Loucy (cell line): ENCODE measurements at regions not wholly inside any gene's neighbourhood (a gene's known extent, or its start where the extent isn't known, plus 50 kb on each side); places are given as distances from the start of the nearest gene placed in this dataset.

ENCODE experiments used
- H2AFZ ChIP-seq: fragments of 200-600 bp; sonication (generic); 2 replicates; pipeline ENCODE4 v1.6.0; 2016; ENCODE audit warnings: antibody characterized with exemption, mild to moderate bottlenecking, low read length, moderate library complexity
- H3F3A ChIP-seq: fragments of 200-600 bp; 2 replicates; pipeline ENCODE4 v1.6.0; 2016; ENCODE audit warnings: antibody characterized with exemption, low read depth, mild to moderate bottlenecking
- H3K27me3 ChIP-seq: fragments of 200-600 bp; sonication (generic); 2 replicates; pipeline ENCODE4 v1.6.1; 2014; ENCODE audit warnings: low read length, mild to moderate bottlenecking; ENCODE audit not compliant: insufficient read depth, poor library complexity, severe bottlenecking
- H3K36me3 ChIP-seq: fragments of 200-600 bp; sonication (generic); 2 replicates; pipeline ENCODE4 v1.6.1; 2016; ENCODE audit warnings: low read length; ENCODE audit not compliant: insufficient read depth
- H3K4me1 ChIP-seq: fragments of 200-600 bp; sonication (generic); 2 replicates; pipeline ENCODE4 v1.5.1; 2014; ENCODE audit warnings: low read length, mild to moderate bottlenecking; ENCODE audit not compliant: insufficient read depth, poor library complexity, severe bottlenecking
- H3K4me2 ChIP-seq: fragments of 200-600 bp; sonication (generic); 2 replicates; pipeline ENCODE4 v1.6.0; 2014; ENCODE audit warnings: antibody characterized with exemption, low read length, low read depth, mild to moderate bottlenecking; ENCODE audit not compliant: poor library complexity, severe bottlenecking
- H3K4me3 ChIP-seq: fragments of 200-600 bp; sonication (generic); 2 replicates; pipeline ENCODE4 v1.5.1; 2014; ENCODE audit warnings: low read length, mild to moderate bottlenecking, mixed read lengths; ENCODE audit not compliant: poor library complexity, severe bottlenecking
- H3K79me2 ChIP-seq: fragments of 200-600 bp; sonication (generic); 2 replicates; pipeline ENCODE4 v1.6.1; 2014; ENCODE audit warnings: low read length; ENCODE audit not compliant: insufficient read depth
- H3K9ac ChIP-seq: fragments of 200-600 bp; sonication (generic); 2 replicates; pipeline ENCODE4 v1.6.0; 2014; ENCODE audit warnings: mild to moderate bottlenecking, low read depth, low read length, moderate library complexity; ENCODE audit not compliant: poor library complexity, severe bottlenecking
- H3K9me2 ChIP-seq: fragments of 200-600 bp; sonication (generic); replicated peaks from 2 replicates; pipeline ENCODE4 v1.6.1; 2016; ENCODE audit warnings: low read depth, low read length, mixed read lengths
- H3K9me3 ChIP-seq: fragments of 200-600 bp; sonication (generic); 2 replicates; pipeline ENCODE4 v1.6.1; 2014; ENCODE audit warnings: mild to moderate bottlenecking, antibody characterized with exemption, low read length, low read depth; ENCODE audit not compliant: insufficient read depth
- H4K20me1 ChIP-seq: fragments of 200-600 bp; sonication (generic); 2 replicates; pipeline ENCODE4 v1.6.0; 2014; ENCODE audit warnings: antibody characterized with exemption, low read length, mild to moderate bottlenecking; ENCODE audit not compliant: insufficient read depth, poor library complexity, severe bottlenecking
- CTCF ChIP-seq: fragments of 200-600 bp; sonication (generic); conservative IDR thresholded peaks from 2 replicates; pipeline ENCODE4 v1.5.1; 2014; ENCODE audit warnings: mild to moderate bottlenecking, antibody characterized with exemption, low read length
- EZH2phosphoT487 ChIP-seq: fragments of 200-600 bp; IDR thresholded peaks from 2 replicates; pipeline ENCODE4 v1.6.1; 2018; ENCODE audit warnings: antibody characterized with exemption, mild to moderate bottlenecking, moderate library complexity, borderline replicate concordance

- no peaks in the 10 kb centered on the region for H3K79me2 ChIP-seq
- TF ChIP-seq CTCF = no peak
- no peak for TF ChIP-seq EZH2phosphoT487
- H2AFZ ChIP-seq = no peak overlapping the region
- no peaks in the 10 kb centered on the region for H3K4me1 ChIP-seq
- no peaks in the 10 kb centered on the region for H3K27me3 ChIP-seq
- no peak overlapping the region for H3K9ac ChIP-seq
- H3K36me3 ChIP-seq = no peaks in the 10 kb centered on the region
- no peaks in the 10 kb centered on the region for H4K20me1 ChIP-seq
- H3K4me2 ChIP-seq = no peak overlapping the region
- H3F3A ChIP-seq = no peaks in the 10 kb centered on the region
- H3K4me3 ChIP-seq = no peak overlapping the region
- H3K9me3 ChIP-seq = no peaks in the 10 kb centered on the region
- no peaks in the 10 kb centered on the region for H3K9me2 ChIP-seq
Observed at GRCh38 chr4:144300616-144301015, 160.1 kb upstream of the GYPA start.

- H3F3A ChIP-seq = no peaks in the 10 kb centered on the region
- no peak overlapping the region for H2AFZ ChIP-seq
- no peak overlapping the region for H3K9ac ChIP-seq
- no peak for TF ChIP-seq CTCF
- no peak for TF ChIP-seq EZH2phosphoT487
- no peaks in the 10 kb centered on the region for H3K4me1 ChIP-seq
- H3K9me3 ChIP-seq = no peaks in the 10 kb centered on the region
- no peak overlapping the region for H3K4me3 ChIP-seq
- no peaks in the 10 kb centered on the region for H3K27me3 ChIP-seq
- no peak overlapping the region for H3K4me2 ChIP-seq
- no peaks in the 10 kb centered on the region for H3K9me2 ChIP-seq
- no peaks in the 10 kb centered on the region for H4K20me1 ChIP-seq
- H3K36me3 ChIP-seq = no peaks in the 10 kb centered on the region
- H3K79me2 ChIP-seq = no peaks in the 10 kb centered on the region
Observed at GRCh38 chr4:144302704-144303536, 162.4 kb upstream of the GYPA start.

- no peaks in the 10 kb centered on the region for H3K9me2 ChIP-seq
- no peaks in the 10 kb centered on the region for H3F3A ChIP-seq
- H2AFZ ChIP-seq = no peak overlapping the region
- TF ChIP-seq EZH2phosphoT487 = no peak
- TF ChIP-seq CTCF = no peak
- H3K9ac ChIP-seq = no peak overlapping the region
- H3K36me3 ChIP-seq = no peaks in the 10 kb centered on the region
- no peaks in the 10 kb centered on the region for H4K20me1 ChIP-seq
- no peaks in the 10 kb centered on the region for H3K4me1 ChIP-seq
- H3K4me2 ChIP-seq = no peak overlapping the region
- H3K9me3 ChIP-seq = no peaks in the 10 kb centered on the region
- no peaks in the 10 kb centered on the region for H3K79me2 ChIP-seq
- no peaks in the 10 kb centered on the region for H3K27me3 ChIP-seq
- H3K4me3 ChIP-seq = no peak overlapping the region
Observed at GRCh38 chr4:144304025-144304424, 163.5 kb upstream of the GYPA start.
